Erythroblast (primary cell): ENCODE measurements at regions not wholly inside any gene's neighbourhood (a gene's known extent, or its start where the extent isn't known, plus 50 kb on each side); places are given as distances from the start of the nearest gene placed in this dataset.

Experiments used
- DNase-seq, 2 experiments: peaks; one replicate each; lab custom pipeline; 2025; lab: John Stamatoyannopoulos, UW
- GATA1 ChIP-seq: IDR thresholded peaks from 2 replicates; pipeline ENCODE4 v1.6.1; 2011; ENCODE audit warnings: low read depth, mild to moderate bottlenecking, control low read depth, low read length, moderate library complexity
- POLR2A ChIP-seq: IDR thresholded peaks from 2 replicates; pipeline ENCODE4 v1.6.1; 2011; ENCODE audit warnings: mild to moderate bottlenecking, low read length

GRCh38 chr15:29970402-29970695, 112.4 kb upstream of the GOLGA8J start:
- TF ChIP-seq GATA1 (no peak), POLR2A (no peak)
- DNase-seq, result no peak

GRCh38 chr15:29969562-29970401, 113.0 kb upstream of the GOLGA8J start:
- no peak for TF ChIP-seq GATA1
- TF ChIP-seq POLR2A, result no peak
- DNase-seq, result no peak

- DNase-seq, result no peak
- TF ChIP-seq POLR2A, result no peak
- no peak for TF ChIP-seq GATA1
These were observed 113.7 kb upstream of the GOLGA8J start for GRCh38 chr15:29968895-29969561.

GRCh38 chr15:29968099-29968894, 114.5 kb upstream of the GOLGA8J start:
- no peak for DNase-seq
- TF ChIP-seq GATA1 (no peak), POLR2A (no peak)

GRCh38 chr15:29962407-29962806, 120.3 kb upstream of the GOLGA8J start:
- TF ChIP-seq GATA1, result no peak
- TF ChIP-seq POLR2A, result no peak
- no peak for DNase-seq

- no peak for DNase-seq
- no peak for TF ChIP-seq GATA1
These were observed 123.2 kb upstream of the GOLGA8J start for GRCh38 chr15:29959384-29960137.

- TF ChIP-seq POLR2A (no peak), GATA1 (no peak)
- no peak for DNase-seq
These were observed 130.0 kb upstream of the TJP1 start for GRCh38 chr15:29952225-29952624.

GRCh38 chr15:29945943-29946596, 123.8 kb upstream of the TJP1 start:
- DNase-seq, result no peak
- TF ChIP-seq GATA1, result no peak
- TF ChIP-seq POLR2A, result no peak

- DNase-seq, result no peak
These were observed 122.7 kb upstream of the TJP1 start for GRCh38 chr15:29944925-29945324.

GRCh38 chr15:29942548-29942947, 120.3 kb upstream of the TJP1 start:
- DNase-seq, result no peak
- TF ChIP-seq GATA1, result no peak
- no peak for TF ChIP-seq POLR2A

More at GRCh38 chr15:29944925-29945324, 122.7 kb upstream of the TJP1 start:
- TF ChIP-seq GATA1 (no peak), POLR2A (no peak)

GRCh38 chr15:29942143-29942542, 119.9 kb upstream of the TJP1 start:
- no peak for DNase-seq
- TF ChIP-seq GATA1, result no peak

- no peak for TF ChIP-seq GATA1
- no peak for TF ChIP-seq POLR2A
- DNase-seq, result no peak
These were observed 117.1 kb upstream of the TJP1 start for GRCh38 chr15:29939404-29939803.

- no peak for DNase-seq
These were observed 116.4 kb upstream of the TJP1 start for GRCh38 chr15:29938361-29939335.

More at GRCh38 chr15:29938361-29939335, 116.4 kb upstream of the TJP1 start:
- no peak for TF ChIP-seq GATA1
- TF ChIP-seq POLR2A, result no peak
